CD14-positive monocyte (primary cell): ENCODE measurements at regions not wholly inside any gene's neighbourhood (a gene's known extent, or its start where the extent isn't known, plus 50 kb on each side); places are given as distances from the start of the nearest gene placed in this dataset.

Experiments used
- DNase-seq, 3 donors: peaks; one replicate each; pipeline ENCODE4 v3.0.0-alpha.2; 2011 to 2022
- H2AFZ ChIP-seq: 2 replicates; pipeline ENCODE4 v1.6.0; 2012; ENCODE audit warnings: mild to moderate bottlenecking, low read depth, low read length, inconsistent platforms; ENCODE audit not compliant: insufficient read depth, poor library complexity, severe bottlenecking
- H3K27ac ChIP-seq, 2 donors: 1 replicate in 1 of 2; 2 replicates in 1 of 2; pipeline ENCODE4 v1.5.1; 2012 to 2013; ENCODE audit warnings: low read length in 2 of 2, control low read depth in 1 of 2, inconsistent platforms in 1 of 2, low read depth in 1 of 2, mild to moderate bottlenecking in 1 of 2
- H3K27me3 ChIP-seq, 2 donors: one replicate each; pipeline versions ENCODE4 v1.6.0 to v1.6.1; 2011 to 2013; ENCODE audit warnings: low read length in 2 of 2; ENCODE audit not compliant: control insufficient read depth in 2 of 2, insufficient read depth in 2 of 2
- H3K36me3 ChIP-seq, 2 donors: replicated peaks in 1 of 2; 1 replicate in 1 of 2; 2 replicates in 1 of 2; pipeline versions ENCODE4 v1.5.1 to v1.6.1; 2012 to 2013; ENCODE audit warnings: low read length in 2 of 2, control low read depth in 1 of 2, inconsistent platforms in 1 of 2, mild to moderate bottlenecking in 1 of 2; ENCODE audit not compliant: insufficient read depth in 2 of 2, control insufficient read depth in 1 of 2
- H3K4me1 ChIP-seq, 2 donors: 1 replicate in 1 of 2; 2 replicates in 1 of 2; pipeline versions ENCODE4 v1.5.1 to v1.6.1; 2012 to 2013; ENCODE audit warnings: low read length in 2 of 2, control low read depth in 1 of 2, inconsistent platforms in 1 of 2, mild to moderate bottlenecking in 1 of 2, moderate library complexity in 1 of 2; ENCODE audit not compliant: insufficient read depth in 2 of 2, control insufficient read depth in 1 of 2
- H3K4me2 ChIP-seq: replicated peaks from 2 replicates; pipeline ENCODE3; 2012; ENCODE audit warnings: low read length, moderate library complexity, mild to moderate bottlenecking; ENCODE audit not compliant: poor library complexity, severe bottlenecking; ENCODE audit errors: extremely low read depth
- H3K4me3 ChIP-seq, 3 experiments: fragments of 200-600 bp in 1 of 3; sonication (generic) in 1 of 3; replicated peaks in 1 of 3; 1 replicate in 2 of 3; 2 replicates in 1 of 3; pipeline ENCODE4 v1.5.1; 2011 to 2013; ENCODE audit warnings: low read length in 3 of 3, mild to moderate bottlenecking in 3 of 3, control low read depth in 2 of 3, low read depth in 2 of 3, inconsistent platforms in 1 of 3, moderate library complexity in 1 of 3
- H3K79me2 ChIP-seq: 2 replicates; pipeline ENCODE4 v1.6.0; 2012; ENCODE audit warnings: mild to moderate bottlenecking, control low read depth, inconsistent platforms, low read length, moderate library complexity; ENCODE audit not compliant: insufficient read depth
- H3K9ac ChIP-seq: 2 replicates; pipeline ENCODE4 v1.6.0; 2017; ENCODE audit warnings: low read length, mild to moderate bottlenecking; ENCODE audit not compliant: insufficient read depth, poor library complexity, severe bottlenecking
- H3K9me3 ChIP-seq, 2 donors: replicated peaks in 1 of 2; 1 replicate in 1 of 2; 2 replicates in 1 of 2; pipeline versions ENCODE4 v1.5.1 to v1.6.1; 2012 to 2013; ENCODE audit warnings: low read length in 2 of 2, control low read depth in 1 of 2; ENCODE audit not compliant: control insufficient read depth in 1 of 2, insufficient read depth in 1 of 2
- H4K20me1 ChIP-seq: 2 replicates; pipeline ENCODE4 v1.6.0; 2012; ENCODE audit warnings: mild to moderate bottlenecking, low read length, control low read depth, moderate library complexity; ENCODE audit not compliant: insufficient read depth
- H3K27ac Mint-ChIP-seq, 7 donors: one replicate each; pipeline ENCODE4 v1.8.0; 2020; ENCODE audit warnings: mild to moderate bottlenecking in 7 of 7, mixed read lengths in 7 of 7, moderate library complexity in 6 of 7, inconsistent platforms in 2 of 7
- H3K27me3 Mint-ChIP-seq, 3 donors: one replicate each; pipeline ENCODE4 v1.8.0; 2021 to 2022; ENCODE audit warnings: low read depth in 3 of 3, mild to moderate bottlenecking in 3 of 3, mixed read lengths in 3 of 3, moderate library complexity in 3 of 3, inconsistent platforms in 1 of 3
- H3K36me3 Mint-ChIP-seq, 2 donors: one replicate each; pipeline ENCODE4 v1.8.0; 2020; ENCODE audit warnings: mixed read lengths in 2 of 2, inconsistent platforms in 1 of 2, mild to moderate bottlenecking in 1 of 2
- H3K4me1 Mint-ChIP-seq: one replicate; pipeline ENCODE4 v1.8.0; 2020; ENCODE audit warnings: mild to moderate bottlenecking, mixed read lengths
- H3K4me3 Mint-ChIP-seq, 2 donors: one replicate each; pipeline ENCODE4 v1.8.0; 2020; ENCODE audit warnings: mild to moderate bottlenecking in 2 of 2, mixed read lengths in 2 of 2, moderate library complexity in 1 of 2
- H3K9me3 Mint-ChIP-seq, 7 donors: one replicate each; pipeline ENCODE4 v1.8.0; 2020 to 2022; ENCODE audit warnings: mixed read lengths in 7 of 7, mild to moderate bottlenecking in 6 of 7, moderate library complexity in 6 of 7, inconsistent platforms in 2 of 7
- CTCF ChIP-seq: fragments of 200-600 bp; IDR thresholded peaks from one replicate; pipeline ENCODE4 v1.8.0; 2022; ENCODE audit warnings: antibody characterized with exemption, mild to moderate bottlenecking
- WGBS: methylation state at CpG from one replicate; pipeline ENCODE4 v1.1.5; 2013; ENCODE audit warnings: missing lambda C conversion rate; ENCODE audit not compliant: insufficient coverage; 5-methylcytosine and 5-hydroxymethylcytosine counted together
- intact Hi-C, 2 donors: fragments of 100-400 bp; cut with micrococcal nuclease; formaldehyde crosslinking; loops; one replicate each; pipeline versions ENCODE4 v1.15.0 to v1.15.1; 2023

GRCh38 chr1:195462646-195463045, 1145.6 kb downstream of the KCNT2 start:
- Mint-ChIP-seq H3K4me1 (no peaks in the 10 kb centered on the region), H3K4me3 (no peak overlapping the region), H3K27me3 (no peaks in the 10 kb centered on the region), H3K36me3 (no peaks in the 10 kb centered on the region), H3K27ac (no peak overlapping the region), H3K9me3 (peaks cover 0 to 4% (median 2%) of the 10 kb centered on the region in 7 donors)
- H3K4me1 ChIP-seq, result no peaks in the 10 kb centered on the region
- H3K36me3 ChIP-seq, result no peaks in the 10 kb centered on the region
- no peak for TF ChIP-seq CTCF
- no peaks in the 10 kb centered on the region for H4K20me1 ChIP-seq
- no peak overlapping the region for H3K4me2 ChIP-seq
- H3K9ac ChIP-seq, result no peak overlapping the region
- no peak overlapping the region for H3K27ac ChIP-seq
- no peak overlapping the region for H2AFZ ChIP-seq
- no peaks in the 10 kb centered on the region for H3K79me2 ChIP-seq
- intact Hi-C loops, result no loop called here
- H3K27me3 ChIP-seq, result no peaks in the 10 kb centered on the region
- no peak for DNase-seq
- no peaks in the 10 kb centered on the region for H3K9me3 ChIP-seq
- no peak overlapping the region for H3K4me3 ChIP-seq

GRCh38 chr1:195462152-195462551, 1146.1 kb downstream of the KCNT2 start:
- WGBS, result no CpG with 5 or more reads among the region's 2 CpGs
- Mint-ChIP-seq H3K4me3 (no peak overlapping the region), H3K36me3 (no peaks in the 10 kb centered on the region), H3K27me3 (no peaks in the 10 kb centered on the region), H3K9me3 (peaks cover 0 to 4% (median 2%) of the 10 kb centered on the region in 7 donors), H3K27ac (no peak overlapping the region), H3K4me1 (no peaks in the 10 kb centered on the region)
- Histone ChIP-seq H3K9me3 (no peaks in the 10 kb centered on the region), H3K9ac (no peak overlapping the region), H3K27ac (no peak overlapping the region), H3K79me2 (no peaks in the 10 kb centered on the region), H3K27me3 (no peaks in the 10 kb centered on the region), H3K4me1 (no peaks in the 10 kb centered on the region), H3K4me2 (no peak overlapping the region), H4K20me1 (no peaks in the 10 kb centered on the region), H2AFZ (no peak overlapping the region), H3K36me3 (no peaks in the 10 kb centered on the region), H3K4me3 (no peak overlapping the region)
- no peak for DNase-seq
- intact Hi-C loops, result no loop called here
- no peak for TF ChIP-seq CTCF
